GM13976 (cell line): ENCODE measurements at regions not wholly inside any gene's neighbourhood (a gene's known extent, or its start where the extent isn't known, plus 50 kb on each side); places are given as distances from the start of the nearest gene placed in this dataset.

ENCODE experiments used
- DNase-seq: peaks from one replicate; pipeline ENCODE4 v3.0.0; 2012; ENCODE audit warnings: low spot score
- CTCF ChIP-seq: IDR thresholded peaks from 2 replicates; pipeline ENCODE4 v1.5.1; 2012; ENCODE audit warnings: borderline replicate concordance, mild to moderate bottlenecking; ENCODE audit not compliant: insufficient read depth; ENCODE audit errors: extremely low read depth, missing control alignments, control extremely low read depth
- in situ Hi-C: fragments of 300-500 bp; cut with MboI; formaldehyde crosslinking; loops from one replicate; pipeline ENCODE4 v1.12.0; 2022; ENCODE audit warnings: low sequenced_read_pairs, mixed read lengths, inconsistent platforms; ENCODE audit not compliant: unreplicated experiment

GRCh38 chr9:4389755-4390154, 89.9 kb upstream of the GLIS3 start:
- in situ Hi-C loops = loop anchor here (25.0 kb wide), 1 partner anchor 248 kb away; no protein-coding TSS in a partner anchor
- no peak for TF ChIP-seq CTCF
- DNase-seq = no peak

GRCh38 chr9:4389003-4389402, 89.1 kb upstream of the GLIS3 start:
- no peak for TF ChIP-seq CTCF
- in situ Hi-C loops = loop anchor here (25.0 kb wide), 1 partner anchor 248 kb away; no protein-coding TSS in a partner anchor
- no peak for DNase-seq

- no peak for DNase-seq
- in situ Hi-C loops = loop anchor here (25.0 kb wide), 1 partner anchor 250 kb away; no protein-coding TSS in a partner anchor
- TF ChIP-seq CTCF = no peak
Measured at GRCh38 chr9:4386819-4387218, 87.0 kb upstream of the GLIS3 start.

- no peak for TF ChIP-seq CTCF
- DNase-seq = no peak
- in situ Hi-C loops = loop anchor here (25.0 kb wide), 1 partner anchor 253 kb away; no protein-coding TSS in a partner anchor
Measured at GRCh38 chr9:4384750-4385149, 84.9 kb upstream of the GLIS3 start.

GRCh38 chr9:4382722-4383317, 83.0 kb upstream of the GLIS3 start:
- TF ChIP-seq CTCF = peak; percentile 59
- in situ Hi-C loops = loop anchor here (25.0 kb wide), 1 partner anchor 254 kb away; no protein-coding TSS in a partner anchor
- peak; percentile 30 for DNase-seq

GRCh38 chr9:4381744-4382143, 81.9 kb upstream of the GLIS3 start:
- in situ Hi-C loops = loop anchor here (25.0 kb wide), 1 partner anchor 256 kb away; no protein-coding TSS in a partner anchor
- no peak for TF ChIP-seq CTCF
- DNase-seq = no peak

- in situ Hi-C loops = loop anchor here (25.0 kb wide), 1 partner anchor 257 kb away; no protein-coding TSS in a partner anchor
- TF ChIP-seq CTCF = no peak
- DNase-seq = no peak
Measured at GRCh38 chr9:4380406-4380805, 80.5 kb upstream of the GLIS3 start.
